Testis (tissue), 2 donors: ENCODE measurements at regions not wholly inside any gene's neighbourhood (a gene's known extent, or its start where the extent isn't known, plus 50 kb on each side); places are given as distances from the start of the nearest gene placed in this dataset.

ENCODE experiments used
- CTCF ChIP-seq, 3 experiments: fragments of 450-650 bp in 2 of 3; fragments of 200-600 bp in 1 of 3; sonication (generic) in 1 of 3; IDR thresholded peaks; one replicate each; pipeline ENCODE4 v1.5.1; 2016 to 2019; ENCODE audit warnings: antibody characterized with exemption in 3 of 3, mild to moderate bottlenecking in 2 of 3, moderate library complexity in 1 of 3
- POLR2A ChIP-seq: fragments of 450-650 bp; IDR thresholded peaks from one replicate; pipeline ENCODE4 v1.6.1; 2017; ENCODE audit warnings: antibody characterized with exemption, mild to moderate bottlenecking, moderate library complexity

GRCh38 chr14:38137005-38137404 lies 70.7 kb upstream of the SSTR1 start:
- TF ChIP-seq CTCF (IDR thresholded peaks at IDR 0.05) = no peak
- no peak for TF ChIP-seq POLR2A
